Panc1 (cell line): ENCODE measurements at regions not wholly inside any gene's neighbourhood (a gene's known extent, or its start where the extent isn't known, plus 50 kb on each side); places are given as distances from the start of the nearest gene placed in this dataset.

Source experiments
- CTCF ChIP-seq: fragments of 450-650 bp; IDR thresholded peaks from 2 replicates; pipeline ENCODE4 v1.5.1; 2017; ENCODE audit warnings: mild to moderate bottlenecking
- POLR2AphosphoS5 ChIP-seq: IDR thresholded peaks from 2 replicates; pipeline ENCODE4 v1.6.1; 2012; ENCODE audit warnings: mild to moderate bottlenecking, low read depth, low read length, moderate library complexity
- REST ChIP-seq, 2 experiments: IDR thresholded peaks; 2 replicates each; pipeline ENCODE4 v1.6.1; 2011 to 2012; ENCODE audit warnings: low read depth in 2 of 2, control low read depth in 1 of 2, low read length in 1 of 2, mild to moderate bottlenecking in 1 of 2, moderate library complexity in 1 of 2; ENCODE audit not compliant: insufficient read depth in 1 of 2
- SIN3A ChIP-seq: IDR thresholded peaks from 2 replicates; pipeline ENCODE4 v1.6.1; 2012; ENCODE audit warnings: low read depth, mild to moderate bottlenecking, low read length, moderate library complexity, borderline replicate concordance; ENCODE audit not compliant: insufficient read depth
- TCF7L2 ChIP-seq: IDR thresholded peaks from 2 replicates; pipeline ENCODE4 v1.6.1; 2011; ENCODE audit warnings: mild to moderate bottlenecking, low read depth, low read length, inconsistent platforms

DNA sequence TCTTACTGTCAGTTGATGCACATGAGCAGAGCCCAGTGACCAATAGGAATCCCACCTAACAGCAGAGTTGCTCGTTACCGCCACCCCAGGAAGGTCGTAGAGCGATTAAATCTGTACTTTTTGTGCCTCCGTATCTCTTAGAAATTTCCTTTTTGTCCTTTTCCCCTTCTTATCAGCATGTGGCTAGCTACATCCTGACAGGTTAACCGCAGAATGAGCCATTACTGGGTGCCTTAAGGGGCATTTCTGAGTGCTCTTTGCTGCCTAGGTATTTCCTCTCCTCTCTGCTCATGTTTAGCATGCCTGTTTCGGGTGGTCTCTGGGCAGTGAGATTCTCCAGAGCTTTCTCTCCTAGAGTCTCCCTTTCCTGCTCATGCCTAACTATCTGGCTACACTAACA lies 530.5 kb downstream of the FAM133A start:
- TF ChIP-seq CTCF (no peak), POLR2AphosphoS5 (no peak), REST (IDR thresholded peaks at IDR 0.05; ENCODE audit: insufficient read depth in 1 of 2, low read depth in 2 of 2, low read length in 1 of 2) (no peak), SIN3A (no peak), TCF7L2 (no peak)
